ENCODE measurements at regions not wholly inside any gene's neighbourhood (a gene's known extent, or its start where the extent isn't known, plus 50 kb on each side); places are given as distances from the start of the nearest gene placed in this dataset.

- DNase-seq (ENCODE audit: low read depth), result no peak
These were observed 950.2 kb downstream of the CDH11 start for GRCh38 chr16:64171632-64172031.

- no peak for DNase-seq (ENCODE audit: low read depth)
These were observed 953.5 kb downstream of the CDH11 start for GRCh38 chr16:64168371-64168770.

- DNase-seq (ENCODE audit: low read depth), result no peak
These were observed 953.9 kb downstream of the CDH11 start for GRCh38 chr16:64167936-64168335.

GRCh38 chr16:64165368-64165767, 956.5 kb downstream of the CDH11 start:
- no peak for DNase-seq (ENCODE audit: low read depth)

GRCh38 chr16:64162613-64163375, 959.1 kb downstream of the CDH11 start:
- DNase-seq (ENCODE audit: low read depth), result no peak

GRCh38 chr16:64159976-64160375, 961.9 kb downstream of the CDH11 start:
- DNase-seq (ENCODE audit: low read depth), result no peak

- no peak for DNase-seq (ENCODE audit: low read depth)
These were observed 962.8 kb downstream of the CDH11 start for GRCh38 chr16:64158941-64159588.

GRCh38 chr16:64153718-64154117, 968.1 kb downstream of the CDH11 start:
- DNase-seq (ENCODE audit: low read depth), result peak; percentile 64

- no peak for DNase-seq (ENCODE audit: low read depth)
These were observed 969.7 kb downstream of the CDH11 start for GRCh38 chr16:64151990-64152767.

GRCh38 chr16:64150193-64150592, 971.7 kb downstream of the CDH11 start:
- DNase-seq (ENCODE audit: low read depth), result peak; percentile 42

- DNase-seq (ENCODE audit: low read depth), result no peak
These were observed 972.1 kb downstream of the CDH11 start for GRCh38 chr16:64149756-64150155.

GRCh38 chr16:64148356-64148755, 973.5 kb downstream of the CDH11 start:
- DNase-seq (ENCODE audit: low read depth), result no peak

GRCh38 chr16:64147941-64148340, 973.9 kb downstream of the CDH11 start:
- no peak for DNase-seq (ENCODE audit: low read depth)

GRCh38 chr16:64144617-64145016, 977.2 kb downstream of the CDH11 start:
- peak; percentile 39 for DNase-seq (ENCODE audit: low read depth)

- no peak for DNase-seq (ENCODE audit: low read depth)
These were observed 983.2 kb downstream of the CDH11 start for GRCh38 chr16:64138621-64139020.

GRCh38 chr16:64138006-64138405, 983.9 kb downstream of the CDH11 start:
- no peak for DNase-seq (ENCODE audit: low read depth)

- no peak for DNase-seq (ENCODE audit: low read depth)
These were observed 985.1 kb downstream of the CDH11 start for GRCh38 chr16:64136743-64137142.

- DNase-seq (ENCODE audit: low read depth), result no peak
These were observed 985.5 kb downstream of the CDH11 start for GRCh38 chr16:64136314-64136713.

GRCh38 chr16:64133366-64133765, 988.5 kb downstream of the CDH11 start:
- DNase-seq (ENCODE audit: low read depth), result no peak

- DNase-seq (ENCODE audit: low read depth), result no peak
These were observed 989.0 kb downstream of the CDH11 start for GRCh38 chr16:64132759-64133361.

- DNase-seq (ENCODE audit: low read depth), result no peak
These were observed 989.7 kb downstream of the CDH11 start for GRCh38 chr16:64132190-64132589.

GRCh38 chr16:64131423-64131822, 990.4 kb downstream of the CDH11 start:
- no peak for DNase-seq (ENCODE audit: low read depth)

Data from HT1080 (cell line).